Spleen (tissue), 11 donors: ENCODE measurements at regions not wholly inside any gene's neighbourhood (a gene's known extent, or its start where the extent isn't known, plus 50 kb on each side); places are given as distances from the start of the nearest gene placed in this dataset.

ENCODE experiments used
- DNase-seq: peaks from one replicate; pipeline ENCODE4 v3.0.0-alpha.2; 2020
- H3K27ac ChIP-seq, 8 donors: fragments of 200-600 bp; sonication (generic) in 7 of 8; 1 replicate in 4 of 8; 2 replicates in 4 of 8; pipeline versions ENCODE4 v1.5.0 to v1.8.0; 2016 to 2021; ENCODE audit warnings: inconsistent platforms in 4 of 8, mild to moderate bottlenecking in 4 of 8, moderate library complexity in 1 of 8
- H3K27me3 ChIP-seq, 7 donors: fragments of 200-600 bp; sonication (generic) in 6 of 7; replicated peaks in 1 of 7; 1 replicate in 4 of 7; 2 replicates in 3 of 7; pipeline versions ENCODE4 v1.5.0 to v1.8.0; 2016 to 2021; ENCODE audit warnings: inconsistent platforms in 3 of 7, mild to moderate bottlenecking in 1 of 7
- H3K36me3 ChIP-seq, 6 donors: fragments of 200-600 bp; sonication (generic) in 5 of 6; 1 replicate in 4 of 6; 2 replicates in 2 of 6; pipeline versions ENCODE4 v1.5.0 to v1.8.0; 2016 to 2021; ENCODE audit warnings: inconsistent platforms in 2 of 6
- H3K4me1 ChIP-seq, 6 donors: fragments of 200-600 bp; sonication (generic) in 5 of 6; 1 replicate in 3 of 6; 2 replicates in 3 of 6; pipeline versions ENCODE4 v1.5.0 to v1.8.0; 2016 to 2021; ENCODE audit warnings: inconsistent platforms in 3 of 6
- H3K4me3 ChIP-seq, 8 donors: fragments of 200-600 bp; sonication (generic) in 7 of 8; 1 replicate in 4 of 8; 2 replicates in 4 of 8; pipeline versions ENCODE4 v1.5.0 to v1.8.0; 2016 to 2021; ENCODE audit warnings: inconsistent platforms in 4 of 8, mild to moderate bottlenecking in 4 of 8, moderate library complexity in 2 of 8
- H3K9me3 ChIP-seq, 8 donors: fragments of 200-600 bp; sonication (generic) in 7 of 8; 1 replicate in 4 of 8; 2 replicates in 4 of 8; pipeline versions ENCODE4 v1.5.0 to v1.8.0; 2016 to 2021; ENCODE audit warnings: inconsistent platforms in 4 of 8
- POLR2A ChIP-seq, 3 donors: fragments of 450-650 bp; IDR thresholded peaks; one replicate each; pipeline ENCODE4 v1.5.1; 2017; ENCODE audit warnings: antibody characterized with exemption in 3 of 3, mild to moderate bottlenecking in 1 of 3
- POLR2AphosphoS5 ChIP-seq, 3 donors: sonication (generic); formaldehyde crosslinking; IDR thresholded peaks; one replicate each; pipeline ENCODE4 v1.5.1; 2017; ENCODE audit warnings: antibody characterized with exemption in 3 of 3
- WGBS, 5 donors: extraction: QIAGEN DNeasy Blood & Tissue Kit in 3 of 5; methylation state at CpG; one replicate each; pipeline versions ENCODE4 v1.1.5 to v1.1.7; 2013 to 2018; 5-methylcytosine and 5-hydroxymethylcytosine counted together
- intact Hi-C: fragments of 100-400 bp; cut with DNase I; formaldehyde crosslinking; loops from one replicate; pipeline ENCODE4 v1.15.0; 2023; ENCODE audit warnings: low total_unique reads
- TF ChIP-seq, protein P1 (sequence below), 11 experiments: fragments of 200-600 bp in 7 of 11; fragments of 450-650 bp in 4 of 11; sonication (generic) in 4 of 11; IDR thresholded peaks in 8 of 11; conservative IDR thresholded peaks in 3 of 11; 1 replicate in 7 of 11; 2 replicates in 4 of 11; pipeline versions ENCODE4 v1.4.0 to v1.8.0; 2016 to 2021; ENCODE audit warnings: antibody characterized with exemption in 11 of 11, inconsistent platforms in 4 of 11, mild to moderate bottlenecking in 1 of 11
- donor health status: healthy with polysubstance abuse.
- donor health status: DM: no; HTN: no; CAD: no; lungs with moderate emphysema.
- donor health status: DM: no; HTN: no; CAD: no.
- donor health status: Bipolar disorder and iron deficiency.
- donor health status: healthy.
- donor health status: DM: no; HTN: no; CAD: no.
- donor health status: DM: yes; HTN: yes; CAD: no.

DNA sequence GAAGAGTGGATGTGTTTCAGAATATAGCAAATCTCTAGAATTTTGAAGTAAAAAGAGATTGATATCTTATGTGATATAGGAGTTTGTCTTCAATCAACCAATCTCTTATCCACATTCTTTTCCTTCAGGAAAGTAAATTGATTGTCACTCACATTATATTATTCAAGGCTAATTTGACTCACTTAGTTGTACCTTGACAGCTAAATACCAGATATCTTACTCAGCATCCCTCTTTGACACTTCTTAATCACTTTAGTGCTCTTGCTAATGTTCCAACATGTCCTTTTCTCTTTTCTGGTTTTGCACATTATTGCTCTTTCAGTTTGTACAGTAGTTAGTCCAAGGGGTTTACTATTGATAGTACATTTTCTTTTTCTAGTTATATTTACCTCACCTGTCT, 286.9 kb upstream of the PTCHD4 start:
- no peak for DNase-seq
- Histone ChIP-seq H3K9me3 (peaks cover 0 to 21% (median 11%) of the 10 kb centered on the region in 8 donors), H3K36me3 (no peaks in the 10 kb centered on the region), H3K27me3 (no peaks in the 10 kb centered on the region), H3K27ac (no peak overlapping the region), H3K4me1 (no peaks in the 10 kb centered on the region), H3K4me3 (no peak overlapping the region)
- no peak for TF ChIP-seq POLR2AphosphoS5 (IDR thresholded peaks at IDR 0.05)
- TF ChIP-seq, protein P1, sequence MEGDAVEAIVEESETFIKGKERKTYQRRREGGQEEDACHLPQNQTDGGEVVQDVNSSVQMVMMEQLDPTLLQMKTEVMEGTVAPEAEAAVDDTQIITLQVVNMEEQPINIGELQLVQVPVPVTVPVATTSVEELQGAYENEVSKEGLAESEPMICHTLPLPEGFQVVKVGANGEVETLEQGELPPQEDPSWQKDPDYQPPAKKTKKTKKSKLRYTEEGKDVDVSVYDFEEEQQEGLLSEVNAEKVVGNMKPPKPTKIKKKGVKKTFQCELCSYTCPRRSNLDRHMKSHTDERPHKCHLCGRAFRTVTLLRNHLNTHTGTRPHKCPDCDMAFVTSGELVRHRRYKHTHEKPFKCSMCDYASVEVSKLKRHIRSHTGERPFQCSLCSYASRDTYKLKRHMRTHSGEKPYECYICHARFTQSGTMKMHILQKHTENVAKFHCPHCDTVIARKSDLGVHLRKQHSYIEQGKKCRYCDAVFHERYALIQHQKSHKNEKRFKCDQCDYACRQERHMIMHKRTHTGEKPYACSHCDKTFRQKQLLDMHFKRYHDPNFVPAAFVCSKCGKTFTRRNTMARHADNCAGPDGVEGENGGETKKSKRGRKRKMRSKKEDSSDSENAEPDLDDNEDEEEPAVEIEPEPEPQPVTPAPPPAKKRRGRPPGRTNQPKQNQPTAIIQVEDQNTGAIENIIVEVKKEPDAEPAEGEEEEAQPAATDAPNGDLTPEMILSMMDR (IDR thresholded peaks at IDR 0.05 in 8 of 11, conservative IDR thresholded peaks at IDR 0.05 in 3 of 11), result no peak
- no peak for TF ChIP-seq POLR2A (IDR thresholded peaks at IDR 0.05)
- intact Hi-C loops, result no loop called here

DNA sequence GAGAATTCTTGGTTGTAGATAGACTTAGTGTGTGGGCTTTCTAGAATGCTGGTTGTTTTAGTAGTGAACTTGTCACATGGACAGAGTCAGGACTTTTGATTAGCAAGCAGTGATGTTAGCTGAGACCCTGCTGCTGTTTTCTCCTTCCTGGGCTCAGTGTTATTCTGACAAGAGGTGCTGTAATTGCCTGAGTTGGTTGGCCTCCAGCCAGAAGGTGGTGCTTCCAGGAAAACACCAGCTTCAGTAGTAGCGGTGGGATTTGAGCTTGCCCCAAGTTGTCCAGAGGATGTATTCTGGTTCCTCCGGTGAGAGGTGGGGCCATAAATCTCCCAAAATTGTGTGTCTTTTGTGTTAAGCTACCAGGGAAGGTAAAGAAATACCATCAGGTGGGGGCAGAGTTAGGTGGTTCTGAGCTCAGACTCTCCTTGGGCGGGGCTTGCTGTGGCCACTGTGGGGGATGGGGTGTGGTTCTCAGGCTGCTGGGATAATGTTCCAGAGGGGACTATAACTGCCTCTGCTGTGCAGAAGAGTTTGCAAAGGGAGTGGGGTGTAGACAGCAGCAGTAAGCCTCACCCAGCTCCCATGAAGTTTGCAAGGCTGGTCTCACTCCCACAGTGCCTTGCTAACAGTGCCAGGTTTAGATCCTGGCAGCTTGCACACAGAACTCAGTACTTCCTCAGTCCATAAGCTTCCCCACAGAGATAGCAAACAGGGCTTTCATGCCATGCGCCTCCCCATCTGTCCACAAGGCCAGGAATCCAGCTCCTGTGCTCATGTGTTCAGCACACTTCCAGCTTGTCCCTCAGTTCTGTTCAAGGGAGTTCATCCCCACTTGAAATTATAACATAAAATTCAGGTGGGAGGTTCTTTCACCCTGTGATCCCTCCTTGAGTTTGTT, 278.4 kb upstream of the PTCHD4 start:
- DNase-seq, result no peak
- Histone ChIP-seq H3K36me3 (no peaks in the 10 kb centered on the region), H3K27me3 (no peaks in the 10 kb centered on the region), H3K9me3 (peaks cover 0 to 42% (median 20%) of the 10 kb centered on the region in 8 donors), H3K4me1 (no peaks in the 10 kb centered on the region), H3K27ac (no peak overlapping the region), H3K4me3 (no peak overlapping the region)
- intact Hi-C loops, result no loop called here
- TF ChIP-seq POLR2A (IDR thresholded peaks at IDR 0.05) (no peak), POLR2AphosphoS5 (IDR thresholded peaks at IDR 0.05) (no peak)
- TF ChIP-seq, protein P1 (IDR thresholded peaks at IDR 0.05 in 8 of 11, conservative IDR thresholded peaks at IDR 0.05 in 3 of 11), result no peak
- 85 to 90% (median 86%) methylated on average over 4 of the region's 4 CpGs for WGBS, 5 donors

DNA sequence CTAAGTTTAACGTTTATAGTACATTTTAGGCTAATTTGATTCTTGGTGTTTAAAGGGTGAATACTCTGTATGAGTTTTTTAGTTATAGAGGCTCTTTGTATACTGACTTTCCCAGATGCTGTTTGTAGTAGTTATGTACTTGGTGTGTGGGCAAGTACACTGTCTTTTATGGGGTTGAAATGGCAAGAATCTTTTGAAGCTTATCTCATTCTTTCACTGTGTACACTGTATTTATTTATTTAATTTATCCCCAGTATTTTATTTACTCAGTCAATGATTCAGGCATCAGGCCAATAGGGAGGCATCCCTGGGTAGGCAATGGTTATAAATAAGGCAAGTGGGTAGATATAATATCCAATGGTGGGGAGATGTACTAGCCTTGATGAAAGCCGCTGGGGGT, 277.0 kb upstream of the PTCHD4 start:
- intact Hi-C loops, result no loop called here
- 41 to 90% (median 72%) methylated on average over 2 of the region's 2 CpGs for WGBS, 5 donors
- H3K27me3 ChIP-seq, result no peaks in the 10 kb centered on the region
- no peak overlapping the region for H3K4me3 ChIP-seq
- TF ChIP-seq POLR2AphosphoS5 (IDR thresholded peaks at IDR 0.05) (no peak), POLR2A (IDR thresholded peaks at IDR 0.05) (no peak)
- TF ChIP-seq, protein P1 (IDR thresholded peaks at IDR 0.05 in 8 of 11, conservative IDR thresholded peaks at IDR 0.05 in 3 of 11), result no peak
- no peak overlapping the region for H3K27ac ChIP-seq
- peaks cover 0 to 39% (median 21%) of the 10 kb centered on the region in 8 donors for H3K9me3 ChIP-seq
- DNase-seq, result no peak
- H3K36me3 ChIP-seq, result no peaks in the 10 kb centered on the region
- no peaks in the 10 kb centered on the region for H3K4me1 ChIP-seq

DNA sequence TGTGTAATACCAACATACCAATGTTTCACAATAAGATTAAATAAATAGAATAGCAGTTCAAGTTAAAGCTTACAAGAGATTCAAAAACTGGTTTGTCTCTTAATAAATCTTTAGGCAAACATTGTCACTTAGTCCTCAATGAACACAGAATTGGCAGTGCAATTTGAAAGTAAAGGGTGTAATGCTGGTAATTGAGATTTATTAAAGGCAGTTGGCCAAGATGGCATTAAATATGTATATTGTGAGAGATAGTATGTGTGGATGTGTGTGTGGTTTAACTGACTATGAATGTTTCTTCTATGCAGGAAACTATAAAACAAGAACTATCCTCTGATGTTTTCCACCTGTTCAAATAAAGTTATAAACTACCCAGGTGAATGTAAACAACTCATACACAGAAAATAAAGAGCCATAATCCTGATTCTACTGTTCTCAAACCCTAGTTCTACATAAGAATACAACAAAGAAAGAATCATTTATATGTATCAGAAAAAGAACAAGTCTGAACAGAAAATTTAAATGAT, 267.9 kb upstream of the PTCHD4 start:
- no peak for DNase-seq
- intact Hi-C loops, result no loop called here
- H3K4me1 ChIP-seq, result no peaks in the 10 kb centered on the region
- no peak overlapping the region for H3K27ac ChIP-seq
- H3K27me3 ChIP-seq, result no peaks in the 10 kb centered on the region
- TF ChIP-seq POLR2A (IDR thresholded peaks at IDR 0.05) (no peak), POLR2AphosphoS5 (IDR thresholded peaks at IDR 0.05) (no peak)
- TF ChIP-seq, protein P1 (IDR thresholded peaks at IDR 0.05 in 8 of 11, conservative IDR thresholded peaks at IDR 0.05 in 3 of 11), result no peak
- no peaks in the 10 kb centered on the region for H3K36me3 ChIP-seq
- H3K4me3 ChIP-seq, result no peak overlapping the region
- peaks cover 0 to 42% (median 19%) of the 10 kb centered on the region in 8 donors for H3K9me3 ChIP-seq
